K562 (cell line): ENCODE measurements at regions not wholly inside any gene's neighbourhood (a gene's known extent, or its start where the extent isn't known, plus 50 kb on each side); places are given as distances from the start of the nearest gene placed in this dataset.

Source experiments
- ATAC-seq: fragments of 200-7000 bp; cut with Tn5 transposase; 3 replicates; pipeline ENCODE4 v1.9.1; 2020; ENCODE audit warnings: moderate library complexity
- BruUV-seq: library from RNA; stranded (reverse); fragments of 400-500 nt; replicated peaks from 2 replicates; lab custom pipeline; 2021; lab: Mats Ljungman, UMichigan
- CTCF ChIA-PET: fragments of 300-600 bp; formaldehyde crosslinking; extraction: SDS; loops from one replicate; lab custom pipeline; 2021; ENCODE audit warnings: low intra/inter-chr PET ratio; lab: Yijun Ruan, JAX
- POLR2A ChIA-PET: fragments of 300-600, 350-650 bp; sonication (Branson Sonifier 250); formaldehyde crosslinking; extraction: SDS; loops from one replicate; lab custom pipeline; 2021; ENCODE audit warnings: antibody characterized with exemption, inconsistent platforms; lab: Yijun Ruan, JAX
- DNase-seq, 4 experiments: peaks; one replicate each; pipeline versions ENCODE4 v3.0.0 to v3.0.0-alpha.2; 2011 to 2018; ENCODE audit warnings: low spot score in 3 of 4, mixed read lengths in 3 of 4; ENCODE audit errors: extremely low read depth in 1 of 4
- FAIRE-seq: peaks from 2 replicates; lab custom pipeline; 2011; peaks lifted over from hg19 to GRCh38; lab: Jason Lieb, UNC
- H2AFZ ChIP-seq: 2 replicates; pipeline ENCODE4 v1.6.0; 2011; ENCODE audit warnings: low read depth, low read length, control low read depth, inconsistent platforms
- H3K27ac ChIP-seq: fragments of 200-600 bp; 3 replicates; pipeline ENCODE4 v1.8.0; 2011; ENCODE audit warnings: low read depth, mild to moderate bottlenecking, control low read depth, inconsistent platforms, low read length, moderate library complexity, mixed read lengths; ENCODE audit errors: extremely low read depth
- H3K27me3 ChIP-seq, 2 experiments: fragments of 300-600 bp in 1 of 2; 2 replicates in 1 of 2; 3 replicates in 1 of 2; pipeline versions ENCODE4 v1.6.0 to v1.8.0; 2011; ENCODE audit warnings: inconsistent platforms in 2 of 2, low read length in 2 of 2, mild to moderate bottlenecking in 1 of 2, mixed read lengths in 1 of 2, moderate library complexity in 1 of 2; ENCODE audit not compliant: control insufficient read depth in 2 of 2, insufficient read depth in 2 of 2
- H3K36me3 ChIP-seq: fragments of 300-600 bp; 3 replicates; pipeline ENCODE4 v1.8.0; 2011; ENCODE audit warnings: mild to moderate bottlenecking, low read length, inconsistent platforms; ENCODE audit not compliant: control insufficient read depth, insufficient read depth
- H3K4me1 ChIP-seq, 2 experiments: fragments of 200-600 bp in 1 of 2; replicated peaks in 1 of 2; 2 replicates in 1 of 2; 3 replicates in 1 of 2; pipeline versions ENCODE4 v1.5.1 to v1.8.0; 2011; ENCODE audit warnings: inconsistent platforms in 2 of 2, low read length in 2 of 2, mild to moderate bottlenecking in 1 of 2, mixed read lengths in 1 of 2, moderate library complexity in 1 of 2; ENCODE audit not compliant: control insufficient read depth in 2 of 2, insufficient read depth in 2 of 2
- H3K4me2 ChIP-seq: 2 replicates; pipeline ENCODE4 v1.6.1; 2011; ENCODE audit warnings: low read length, control low read depth, inconsistent platforms, mixed read lengths; ENCODE audit not compliant: insufficient read depth
- H3K4me3 ChIP-seq: fragments of 200-600 bp; sonication (generic), shearing (Covaris generic); 2 replicates; pipeline ENCODE4 v1.5.1; 2016; ENCODE audit warnings: control low read depth, inconsistent platforms
- H3K79me2 ChIP-seq: fragments of 200-600 bp; 3 replicates; pipeline ENCODE4 v1.8.0; 2011; ENCODE audit warnings: low read length, inconsistent platforms; ENCODE audit not compliant: control insufficient read depth, insufficient read depth
- H3K9ac ChIP-seq, 2 experiments: 2 replicates each; pipeline versions ENCODE4 v1.6.0 to v1.6.1; 2011; ENCODE audit warnings: low read depth in 2 of 2, low read length in 2 of 2, control low read depth in 1 of 2, inconsistent platforms in 1 of 2, mild to moderate bottlenecking in 1 of 2, mixed read lengths in 1 of 2; ENCODE audit not compliant: insufficient read depth in 1 of 2
- H3K9me1 ChIP-seq: one replicate; pipeline ENCODE4 v1.6.0; 2011; ENCODE audit warnings: inconsistent platforms, mild to moderate bottlenecking, low read length, moderate library complexity; ENCODE audit not compliant: control insufficient read depth, insufficient read depth
- H3K9me3 ChIP-seq: replicated peaks from 2 replicates; pipeline ENCODE4 v1.5.1; 2011; ENCODE audit warnings: low read depth, low read length, inconsistent platforms; ENCODE audit not compliant: control insufficient read depth, insufficient read depth
- H4K20me1 ChIP-seq: replicated peaks from 2 replicates; pipeline ENCODE4 v1.6.1; 2011; ENCODE audit warnings: low read length, inconsistent platforms, mixed read lengths; ENCODE audit not compliant: control insufficient read depth, insufficient read depth
- CEBPG ChIP-seq, 3 experiments: fragments of 200-800 bp in 1 of 3; sonication (Bioruptor generic) in 1 of 3; sonication (generic) in 1 of 3; formaldehyde crosslinking in 1 of 3; IDR thresholded peaks in 2 of 3; conservative IDR thresholded peaks in 1 of 3; 2 replicates each; pipeline versions ENCODE4 v1.6.1 to v1.8.0; 2016 to 2022; ENCODE audit warnings: missing compliant biosample characterization in 2 of 3, missing genetic modification characterization in 2 of 3, mild to moderate bottlenecking in 1 of 3, missing genetic modification reagents in 1 of 3
- WGBS: fragments of 100-300 bp; shearing (Covaris generic); methylation state at CpG from one replicate; pipeline ENCODE4 v1.1.6; 2016; ENCODE audit warnings: low coverage, mixed read lengths; ENCODE audit not compliant: insufficient coverage; ENCODE audit errors: missing lambda C conversion rate; 5-methylcytosine and 5-hydroxymethylcytosine counted together
- in situ Hi-C: fragments of 300-500 bp; cut with MboI; formaldehyde crosslinking; loops from 4 replicates; pipeline ENCODE4 v1.15.0; 2018; ENCODE audit warnings: inconsistent platforms, mixed read lengths
- intact Hi-C: fragments of 100-400 bp; cut with micrococcal nuclease; formaldehyde crosslinking; loops from 2 replicates; pipeline ENCODE4 v1.14.2; 2022
- TF ChIP-seq, protein P1 (sequence below), 2 experiments: fragments of 150-350 bp in 1 of 2; IDR thresholded peaks; 2 replicates each; pipeline ENCODE4 v1.6.1; 2012 to 2016; ENCODE audit warnings: low read depth in 2 of 2, low read length in 2 of 2, mild to moderate bottlenecking in 1 of 2, moderate library complexity in 1 of 2
- TF ChIP-seq, protein P2 (sequence below): fragments of 450-650 bp; IDR thresholded peaks from 2 replicates; pipeline ENCODE4 v1.6.1; 2014; ENCODE audit warnings: low read depth, mild to moderate bottlenecking, moderate library complexity, borderline replicate concordance

DNA sequence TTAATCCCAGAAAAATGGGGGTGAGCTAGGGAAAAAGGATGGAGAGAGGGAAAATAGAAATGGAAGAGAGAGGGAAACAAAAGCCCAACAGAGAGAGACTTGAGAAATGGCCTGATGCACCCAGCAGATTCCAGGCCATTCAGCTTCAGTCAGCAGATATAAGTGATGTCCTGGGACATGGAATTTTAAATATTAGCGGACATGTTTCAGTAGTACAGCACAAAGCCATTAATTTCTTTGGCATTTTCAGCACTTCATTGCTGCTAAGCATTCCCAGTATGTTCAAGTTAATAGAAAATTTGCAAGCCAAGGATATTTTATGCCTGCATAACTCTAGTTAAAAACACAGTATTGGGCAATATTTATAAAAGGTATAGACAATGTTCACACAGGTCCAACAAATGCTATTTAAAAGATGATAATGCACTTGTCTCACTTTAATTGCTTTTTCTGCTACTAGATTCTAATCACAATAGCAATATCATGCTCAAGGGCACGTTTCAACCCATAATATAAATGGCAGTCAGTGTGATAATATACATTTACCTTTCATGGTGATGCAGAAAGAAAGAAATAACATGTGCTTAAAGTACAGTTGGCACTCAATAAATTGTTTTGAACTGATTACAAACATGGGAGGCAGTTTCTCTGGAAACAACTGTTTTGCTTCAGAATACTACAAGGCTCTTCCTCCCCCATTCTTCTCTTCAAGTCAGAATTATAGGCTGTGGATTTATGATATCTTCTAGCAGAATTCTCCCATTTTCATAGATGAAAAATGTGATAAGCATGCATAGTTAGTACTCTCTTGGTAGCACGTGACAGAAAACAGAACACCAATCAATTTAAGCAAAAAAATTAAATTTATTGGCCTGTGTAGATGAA lies 108.1 kb upstream of the MAGI3 start:
- ChIA-PET POLR2A (interaction anchor here (0.6 to 1.5 kb wide), 2 partner anchors 15 to 121 kb away, joined by 3 read pairs; no protein-coding TSS in a partner anchor), CTCF (no interaction called here)
- H3K4me2 ChIP-seq = peak overlapping the region; percentile 19; the same call in 1 of the 2 replicates
- WGBS = 17% methylated on average over 3 of the region's 3 CpGs
- BruUV-seq = no TSS peak
- FAIRE-seq (no peak), ATAC-seq (no peak), DNase-seq (no peak)
- H3K27me3 ChIP-seq = no peaks in the 10 kb centered on the region
- in situ Hi-C loops = no loop called here
- H3K9me1 ChIP-seq = no peaks in the 10 kb centered on the region
- no peak overlapping the region for H3K9ac ChIP-seq
- peaks cover 0 to 2% of the 10 kb centered on the region in 2 experiments; a peak in 1 of 5 replicates for H3K4me1 ChIP-seq
- H4K20me1 ChIP-seq = no peaks in the 10 kb centered on the region
- no peaks in the 10 kb centered on the region for H3K79me2 ChIP-seq
- H3K4me3 ChIP-seq = no peak overlapping the region
- H3K27ac ChIP-seq = no peak overlapping the region
- H3K36me3 ChIP-seq = no peaks in the 10 kb centered on the region
- H3K9me3 ChIP-seq = no peaks in the 10 kb centered on the region
- TF ChIP-seq, protein P1, sequence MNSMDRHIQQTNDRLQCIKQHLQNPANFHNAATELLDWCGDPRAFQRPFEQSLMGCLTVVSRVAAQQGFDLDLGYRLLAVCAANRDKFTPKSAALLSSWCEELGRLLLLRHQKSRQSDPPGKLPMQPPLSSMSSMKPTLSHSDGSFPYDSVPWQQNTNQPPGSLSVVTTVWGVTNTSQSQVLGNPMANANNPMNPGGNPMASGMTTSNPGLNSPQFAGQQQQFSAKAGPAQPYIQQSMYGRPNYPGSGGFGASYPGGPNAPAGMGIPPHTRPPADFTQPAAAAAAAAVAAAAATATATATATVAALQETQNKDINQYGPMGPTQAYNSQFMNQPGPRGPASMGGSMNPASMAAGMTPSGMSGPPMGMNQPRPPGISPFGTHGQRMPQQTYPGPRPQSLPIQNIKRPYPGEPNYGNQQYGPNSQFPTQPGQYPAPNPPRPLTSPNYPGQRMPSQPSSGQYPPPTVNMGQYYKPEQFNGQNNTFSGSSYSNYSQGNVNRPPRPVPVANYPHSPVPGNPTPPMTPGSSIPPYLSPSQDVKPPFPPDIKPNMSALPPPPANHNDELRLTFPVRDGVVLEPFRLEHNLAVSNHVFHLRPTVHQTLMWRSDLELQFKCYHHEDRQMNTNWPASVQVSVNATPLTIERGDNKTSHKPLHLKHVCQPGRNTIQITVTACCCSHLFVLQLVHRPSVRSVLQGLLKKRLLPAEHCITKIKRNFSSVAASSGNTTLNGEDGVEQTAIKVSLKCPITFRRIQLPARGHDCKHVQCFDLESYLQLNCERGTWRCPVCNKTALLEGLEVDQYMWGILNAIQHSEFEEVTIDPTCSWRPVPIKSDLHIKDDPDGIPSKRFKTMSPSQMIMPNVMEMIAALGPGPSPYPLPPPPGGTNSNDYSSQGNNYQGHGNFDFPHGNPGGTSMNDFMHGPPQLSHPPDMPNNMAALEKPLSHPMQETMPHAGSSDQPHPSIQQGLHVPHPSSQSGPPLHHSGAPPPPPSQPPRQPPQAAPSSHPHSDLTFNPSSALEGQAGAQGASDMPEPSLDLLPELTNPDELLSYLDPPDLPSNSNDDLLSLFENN (IDR thresholded peaks at IDR 0.05; ENCODE audit: low read depth in 2 of 2, low read length in 2 of 2) = no peak
- TF ChIP-seq, protein P2, sequence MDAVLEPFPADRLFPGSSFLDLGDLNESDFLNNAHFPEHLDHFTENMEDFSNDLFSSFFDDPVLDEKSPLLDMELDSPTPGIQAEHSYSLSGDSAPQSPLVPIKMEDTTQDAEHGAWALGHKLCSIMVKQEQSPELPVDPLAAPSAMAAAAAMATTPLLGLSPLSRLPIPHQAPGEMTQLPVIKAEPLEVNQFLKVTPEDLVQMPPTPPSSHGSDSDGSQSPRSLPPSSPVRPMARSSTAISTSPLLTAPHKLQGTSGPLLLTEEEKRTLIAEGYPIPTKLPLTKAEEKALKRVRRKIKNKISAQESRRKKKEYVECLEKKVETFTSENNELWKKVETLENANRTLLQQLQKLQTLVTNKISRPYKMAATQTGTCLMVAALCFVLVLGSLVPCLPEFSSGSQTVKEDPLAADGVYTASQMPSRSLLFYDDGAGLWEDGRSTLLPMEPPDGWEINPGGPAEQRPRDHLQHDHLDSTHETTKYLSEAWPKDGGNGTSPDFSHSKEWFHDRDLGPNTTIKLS = no peak
- TF ChIP-seq CEBPG (CRISPR knock-in tag; IDR thresholded peaks at IDR 0.05) = no peak
- peak; percentile 17 to 49; a peak in 1 of 4 replicates for TF ChIP-seq CEBPG (tag; conservative IDR thresholded peaks at IDR 0.05 in 1 of 2, IDR thresholded peaks at IDR 0.05 in 1 of 2)
- TF ChIP-seq, all 486 proteins: peak for 1
- intact Hi-C loops = no loop called here
- peak overlapping the region; percentile 64 for H2AFZ ChIP-seq
